Adrenal gland (tissue), 9 donors: ENCODE measurements at regions not wholly inside any gene's neighbourhood (a gene's known extent, or its start where the extent isn't known, plus 50 kb on each side); places are given as distances from the start of the nearest gene placed in this dataset.

Experiments used
- DNase-seq, 7 donors: peaks; one replicate each; pipeline ENCODE4 v3.0.0-alpha.2; 2019 to 2020
- H3K27ac ChIP-seq, 5 donors: fragments of 200-600 bp; sonication (generic) in 4 of 5; 1 replicate in 3 of 5; 2 replicates in 2 of 5; pipeline versions ENCODE4 v1.5.1 to v1.8.0; 2016 to 2020; ENCODE audit warnings: mild to moderate bottlenecking in 1 of 5
- H3K27me3 ChIP-seq: fragments of 200-600 bp; 2 replicates; pipeline ENCODE4 v1.8.0; 2021
- H3K36me3 ChIP-seq, 2 donors: fragments of 200-600 bp; replicated peaks in 1 of 2; 1 replicate in 1 of 2; 2 replicates in 1 of 2; pipeline versions ENCODE4 v1.5.1 to v1.8.0; 2018 to 2022
- H3K4me1 ChIP-seq, 2 donors: fragments of 200-600 bp; replicated peaks in 1 of 2; 1 replicate in 1 of 2; 2 replicates in 1 of 2; pipeline versions ENCODE4 v1.5.1 to v1.8.0; 2018 to 2021
- H3K4me3 ChIP-seq, 4 donors: fragments of 200-600 bp; sonication (generic) in 3 of 4; one replicate each; pipeline ENCODE4 v1.5.1; 2016 to 2018
- H3K9me3 ChIP-seq, 3 donors: fragments of 200-600 bp; sonication (generic) in 1 of 3; replicated peaks in 1 of 3; 1 replicate in 2 of 3; 2 replicates in 1 of 3; pipeline versions ENCODE4 v1.5.1 to v1.8.0; 2016 to 2021
- POLR2A ChIP-seq, 2 donors: fragments of 450-650 bp; IDR thresholded peaks; one replicate each; pipeline ENCODE4 v1.6.1; 2017; ENCODE audit warnings: antibody characterized with exemption in 2 of 2, mild to moderate bottlenecking in 2 of 2, moderate library complexity in 1 of 2
- WGBS, 4 donors: extraction: QIAGEN DNeasy Blood & Tissue Kit in 2 of 4; methylation state at CpG; one replicate each; pipeline versions ENCODE4 v1.1.5 to v1.1.7; 2013 to 2017; 5-methylcytosine and 5-hydroxymethylcytosine counted together
- intact Hi-C, 2 donors: fragments of 100-400 bp; cut with DNase I; formaldehyde crosslinking; loops; one replicate each; pipeline versions ENCODE4 v1.14.1 to v1.15.0; 2022 to 2023
- TF ChIP-seq, protein P1 (sequence below), 6 experiments: fragments of 450-650 bp in 4 of 6; fragments of 200-600 bp in 2 of 6; sonication (generic) in 1 of 6; IDR thresholded peaks; 1 replicate in 5 of 6; 2 replicates in 1 of 6; pipeline versions ENCODE4 v1.5.1 to v1.8.0; 2016 to 2021; ENCODE audit warnings: antibody characterized with exemption in 6 of 6, mild to moderate bottlenecking in 2 of 6, moderate library complexity in 1 of 6
- donor health status: healthy with polysubstance abuse.
- donor health status: Bipolar disorder and iron deficiency.
- donor health status: DM: yes; HTN: yes; CAD: no.
- donor health status: DM: no; HTN: no; CAD: no.
- donor health status: DM: no; HTN: no; CAD: no.

DNA sequence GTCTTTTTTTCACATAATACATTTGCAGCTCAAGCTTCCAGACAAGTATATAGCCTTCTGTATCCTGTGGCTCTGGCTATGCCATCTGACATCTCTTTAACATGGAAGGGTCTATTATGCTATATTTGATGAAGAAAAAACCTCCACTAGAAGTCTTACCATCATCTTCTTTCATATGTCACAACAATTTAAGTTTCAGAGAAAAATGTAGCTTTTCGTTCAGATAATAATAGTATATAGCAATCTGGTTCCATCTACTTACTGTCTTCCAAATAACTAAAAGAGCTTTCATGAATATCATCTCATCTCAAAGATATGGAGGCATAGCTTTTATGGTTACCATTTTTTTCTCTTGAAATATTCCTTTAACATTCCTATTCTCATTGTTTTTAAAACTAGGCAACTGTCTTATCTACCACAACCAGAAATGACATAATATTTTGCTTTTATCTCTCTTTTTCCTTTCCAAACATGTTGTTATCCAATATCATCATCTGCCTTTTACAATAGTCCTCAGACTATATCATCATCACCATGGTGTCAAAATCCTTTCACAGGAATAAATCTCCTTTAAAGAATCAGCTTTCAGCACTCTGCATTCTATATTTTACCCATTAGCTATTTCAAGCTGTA is 1005.1 kb downstream of the PDHA2 start:
- DNase-seq: no peak
- Histone ChIP-seq H3K4me3 (no peak overlapping the region), H3K36me3 (no peaks in the 10 kb centered on the region), H3K4me1 (no peaks in the 10 kb centered on the region), H3K27ac (no peak overlapping the region), H3K9me3 (no peaks in the 10 kb centered on the region), H3K27me3 (no peaks in the 10 kb centered on the region)
- no peak for TF ChIP-seq POLR2A (IDR thresholded peaks at IDR 0.05)
- TF ChIP-seq, protein P1, sequence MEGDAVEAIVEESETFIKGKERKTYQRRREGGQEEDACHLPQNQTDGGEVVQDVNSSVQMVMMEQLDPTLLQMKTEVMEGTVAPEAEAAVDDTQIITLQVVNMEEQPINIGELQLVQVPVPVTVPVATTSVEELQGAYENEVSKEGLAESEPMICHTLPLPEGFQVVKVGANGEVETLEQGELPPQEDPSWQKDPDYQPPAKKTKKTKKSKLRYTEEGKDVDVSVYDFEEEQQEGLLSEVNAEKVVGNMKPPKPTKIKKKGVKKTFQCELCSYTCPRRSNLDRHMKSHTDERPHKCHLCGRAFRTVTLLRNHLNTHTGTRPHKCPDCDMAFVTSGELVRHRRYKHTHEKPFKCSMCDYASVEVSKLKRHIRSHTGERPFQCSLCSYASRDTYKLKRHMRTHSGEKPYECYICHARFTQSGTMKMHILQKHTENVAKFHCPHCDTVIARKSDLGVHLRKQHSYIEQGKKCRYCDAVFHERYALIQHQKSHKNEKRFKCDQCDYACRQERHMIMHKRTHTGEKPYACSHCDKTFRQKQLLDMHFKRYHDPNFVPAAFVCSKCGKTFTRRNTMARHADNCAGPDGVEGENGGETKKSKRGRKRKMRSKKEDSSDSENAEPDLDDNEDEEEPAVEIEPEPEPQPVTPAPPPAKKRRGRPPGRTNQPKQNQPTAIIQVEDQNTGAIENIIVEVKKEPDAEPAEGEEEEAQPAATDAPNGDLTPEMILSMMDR (IDR thresholded peaks at IDR 0.05): no peak
- intact Hi-C loops: no loop called here
- WGBS, 4 donors: 65 to 81% (median 72%) methylated on average over 1 of the region's 1 CpG

DNA sequence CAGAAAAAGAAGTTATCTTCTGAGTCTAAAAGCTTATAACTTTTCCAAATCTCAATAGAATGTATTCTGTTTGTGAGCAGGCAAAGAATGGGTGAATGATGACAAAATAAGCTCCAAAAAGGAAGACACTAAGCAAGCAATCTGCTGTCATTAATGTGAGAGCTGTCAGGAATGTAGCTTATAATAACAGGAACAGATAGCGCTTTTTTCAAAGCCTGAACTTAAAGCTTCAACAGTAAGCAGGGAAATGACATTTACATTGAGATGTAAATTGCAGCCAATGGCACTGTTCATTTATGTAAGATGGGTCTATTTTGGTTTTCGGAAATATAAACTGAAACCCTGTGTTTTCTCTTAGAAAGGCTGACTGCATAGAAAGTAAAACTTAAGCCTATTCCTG is 1005.9 kb downstream of the PDHA2 start:
- WGBS, 4 donors: 70 to 78% (median 74%) methylated on average over 2 of the region's 2 CpGs
- H3K9me3 ChIP-seq: no peaks in the 10 kb centered on the region
- H3K4me1 ChIP-seq: no peaks in the 10 kb centered on the region
- no peaks in the 10 kb centered on the region for H3K36me3 ChIP-seq
- no peaks in the 10 kb centered on the region for H3K27me3 ChIP-seq
- TF ChIP-seq, protein P1 (IDR thresholded peaks at IDR 0.05): no peak
- TF ChIP-seq POLR2A (IDR thresholded peaks at IDR 0.05): no peak
- no peak overlapping the region for H3K4me3 ChIP-seq
- H3K27ac ChIP-seq: no peak overlapping the region
- intact Hi-C loops: no loop called here
- DNase-seq: no peak

DNA sequence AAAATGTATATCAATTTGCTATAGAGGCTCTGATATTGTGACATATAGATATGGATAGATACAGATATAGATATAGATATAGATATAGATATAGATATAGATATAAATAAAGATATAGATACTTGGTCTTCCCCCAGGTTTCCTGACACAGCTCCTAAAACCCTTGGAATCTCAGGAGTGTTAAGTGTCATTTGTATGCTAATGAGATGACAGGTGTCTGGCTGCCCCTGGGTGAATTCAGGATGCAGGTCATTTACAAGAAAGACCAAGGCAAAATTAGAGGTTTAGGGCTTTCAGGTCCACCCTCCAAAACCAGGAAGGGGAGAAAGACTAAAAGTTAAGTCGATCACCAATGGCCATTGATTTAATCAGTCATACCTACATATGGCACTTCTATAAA is 1034.8 kb downstream of the PDHA2 start:
- DNase-seq: no peak
- no peak for TF ChIP-seq POLR2A (IDR thresholded peaks at IDR 0.05)
- TF ChIP-seq, protein P1 (IDR thresholded peaks at IDR 0.05): no peak
- Histone ChIP-seq H3K27ac (no peak overlapping the region), H3K4me1 (no peaks in the 10 kb centered on the region), H3K4me3 (no peak overlapping the region), H3K27me3 (no peaks in the 10 kb centered on the region), H3K36me3 (no peaks in the 10 kb centered on the region), H3K9me3 (no peaks in the 10 kb centered on the region)
- WGBS, 4 donors: 59 to 91% (median 70%) methylated on average over 1 of the region's 1 CpG
- intact Hi-C loops: no loop called here

DNA sequence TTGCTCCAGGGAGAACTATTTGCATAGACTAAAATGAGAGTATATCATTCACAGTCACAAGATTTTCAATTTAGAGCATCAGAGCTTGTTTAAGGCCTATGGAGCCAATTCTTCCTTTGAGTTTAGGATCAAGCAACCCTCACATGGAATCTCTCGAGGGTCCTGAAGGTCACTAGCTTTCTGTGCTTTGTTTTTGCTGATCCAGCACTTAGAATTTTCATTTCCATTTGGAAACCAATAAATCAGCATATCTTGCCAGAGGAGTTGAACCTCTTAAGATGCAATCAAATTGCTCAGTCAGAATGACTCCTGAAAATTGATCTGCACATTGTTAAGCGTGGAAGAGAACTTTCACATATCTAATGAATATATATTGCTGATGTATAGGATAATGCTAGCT is 1039.6 kb downstream of the PDHA2 start:
- no peaks in the 10 kb centered on the region for H3K9me3 ChIP-seq
- DNase-seq: no peak
- H3K4me1 ChIP-seq: no peaks in the 10 kb centered on the region
- whole genome bisulfite sequencing, 4 donors: 36 to 47% (median 40%) methylated on average over 2 of the region's 2 CpGs
- no peaks in the 10 kb centered on the region for H3K27me3 ChIP-seq
- intact Hi-C loops: no loop called here
- no peak overlapping the region for H3K4me3 ChIP-seq
- H3K27ac ChIP-seq: no peak overlapping the region
- H3K36me3 ChIP-seq: no peaks in the 10 kb centered on the region
- TF ChIP-seq, protein P1 (IDR thresholded peaks at IDR 0.05): no peak
- no peak for TF ChIP-seq POLR2A (IDR thresholded peaks at IDR 0.05)
